Endothelial cell (in vitro differentiated cells): ENCODE measurements at regions not wholly inside any gene's neighbourhood (a gene's known extent, or its start where the extent isn't known, plus 50 kb on each side); places are given as distances from the start of the nearest gene placed in this dataset.
A peak's percentile ranks its signal among the peaks of the same experiment; 100 is the strongest.

Experiments used
- DNase-seq: peaks from one replicate; pipeline ENCODE4 v3.0.0; 2021; ENCODE audit warnings: low spot score
- H3K27ac Mint-ChIP-seq: one replicate; pipeline ENCODE4 v1.8.0; 2021; ENCODE audit warnings: mixed read lengths, inconsistent platforms; ENCODE audit not compliant: unreplicated experiment
- H3K27me3 Mint-ChIP-seq: one replicate; pipeline ENCODE4 v1.8.0; 2021; ENCODE audit warnings: mild to moderate bottlenecking, moderate library complexity, mixed read lengths, inconsistent platforms; ENCODE audit not compliant: unreplicated experiment
- H3K36me3 Mint-ChIP-seq: one replicate; pipeline ENCODE4 v1.8.0; 2021; ENCODE audit warnings: mild to moderate bottlenecking, low read depth, mixed read lengths, inconsistent platforms; ENCODE audit not compliant: unreplicated experiment
- H3K4me1 Mint-ChIP-seq: one replicate; pipeline ENCODE4 v1.8.0; 2021; ENCODE audit warnings: mild to moderate bottlenecking, mixed read lengths, inconsistent platforms; ENCODE audit not compliant: unreplicated experiment
- H3K4me3 Mint-ChIP-seq: one replicate; pipeline ENCODE4 v1.8.0; 2021; ENCODE audit warnings: mild to moderate bottlenecking, mixed read lengths, inconsistent platforms; ENCODE audit not compliant: unreplicated experiment
- H3K9me3 Mint-ChIP-seq: one replicate; pipeline ENCODE4 v1.8.0; 2021; ENCODE audit warnings: mixed read lengths, inconsistent platforms; ENCODE audit not compliant: unreplicated experiment
- CTCF ChIP-seq: fragments of 200-600 bp; sonication (generic); IDR thresholded peaks from one replicate; pipeline ENCODE4 v1.5.0; 2021; ENCODE audit warnings: antibody characterized with exemption; ENCODE audit not compliant: unreplicated experiment

GRCh38 chr2:64853894-64854293 lies 135.3 kb upstream of the SLC1A4 start:
- Mint-ChIP-seq H3K9me3 (no peaks in the 10 kb centered on the region), H3K27ac (no peak overlapping the region), H3K4me3 (no peak overlapping the region), H3K27me3 (peaks cover 3% of the 10 kb centered on the region), H3K4me1 (peaks cover 19% of the 10 kb centered on the region), H3K36me3 (peaks cover 2% of the 10 kb centered on the region)
- DNase-seq = no peak
- TF ChIP-seq CTCF = no peak

GRCh38 chr2:64854773-64855237 lies 134.4 kb upstream of the SLC1A4 start:
- no peak overlapping the region for H3K27ac Mint-ChIP-seq
- no peaks in the 10 kb centered on the region for H3K9me3 Mint-ChIP-seq

DNA sequence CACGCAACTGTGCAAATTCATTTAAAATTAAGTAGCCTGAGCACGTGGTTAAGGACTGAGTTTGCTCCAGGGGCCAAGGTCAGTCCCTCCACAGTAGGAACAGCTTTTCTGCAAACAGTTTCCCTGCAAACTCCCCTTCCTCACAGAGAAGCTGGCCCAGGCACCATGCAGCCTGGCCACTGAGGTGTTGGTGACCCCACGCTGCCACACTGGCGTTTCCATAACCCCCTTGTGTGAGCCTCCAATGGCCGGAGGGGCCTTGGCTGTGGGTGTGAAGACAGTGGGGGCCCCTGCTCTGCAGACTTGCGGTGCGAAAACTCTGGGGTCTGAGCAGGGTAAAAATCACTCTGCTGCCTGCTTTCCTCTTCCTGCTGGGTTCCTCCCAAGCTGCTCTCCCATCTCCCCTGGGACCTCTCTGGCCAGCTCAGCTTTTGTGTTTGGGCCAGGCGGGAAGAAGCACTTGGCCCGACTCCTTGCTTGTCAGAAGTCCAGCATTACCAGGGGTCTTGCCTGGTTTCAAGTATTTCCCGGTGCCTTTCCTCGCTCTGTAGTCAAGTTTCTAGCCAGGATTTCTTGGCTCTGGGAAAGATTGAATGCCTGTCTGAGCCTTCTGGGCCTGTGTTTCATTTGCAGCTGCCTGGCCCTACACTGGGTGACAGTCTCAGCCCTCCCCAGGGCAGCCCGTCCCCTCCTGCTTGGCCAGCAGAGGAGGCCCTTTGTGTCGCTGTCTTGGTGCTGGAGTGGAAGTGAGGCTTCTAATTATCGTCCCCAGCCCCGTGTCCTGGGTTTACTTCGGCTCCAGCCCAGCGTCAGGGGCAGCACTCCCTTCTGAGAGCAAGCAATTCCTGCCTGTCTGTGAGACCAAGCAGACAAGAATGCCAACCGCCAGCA lies 131.4 kb upstream of the SLC1A4 start:
- H3K4me1 Mint-ChIP-seq = peaks cover 16% of the 10 kb centered on the region
- H3K4me3 Mint-ChIP-seq = no peak overlapping the region

More at GRCh38 chr2:64854773-64855237, 134.4 kb upstream of the SLC1A4 start:
- Mint-ChIP-seq H3K4me3 (no peak overlapping the region), H3K4me1 (peaks cover 22% of the 10 kb centered on the region), H3K36me3 (peaks cover 4% of the 10 kb centered on the region), H3K27me3 (peaks cover 3% of the 10 kb centered on the region)
- TF ChIP-seq CTCF = no peak
- DNase-seq = no peak

GRCh38 chr2:64858541-64859311 lies 130.5 kb upstream of the SLC1A4 start:
- Mint-ChIP-seq H3K36me3 (peaks cover 4% of the 10 kb centered on the region), H3K27ac (peak overlapping the region; percentile 61), H3K9me3 (no peaks in the 10 kb centered on the region), H3K27me3 (no peaks in the 10 kb centered on the region), H3K4me3 (peak overlapping the region; percentile 60), H3K4me1 (peaks cover 12% of the 10 kb centered on the region)
- TF ChIP-seq CTCF = no peak
- no peak for DNase-seq

More for the DNA sequence above, 131.4 kb upstream of the SLC1A4 start:
- H3K36me3 Mint-ChIP-seq = peaks cover 4% of the 10 kb centered on the region
- no peak for DNase-seq
- peaks cover 3% of the 10 kb centered on the region for H3K27me3 Mint-ChIP-seq
- TF ChIP-seq CTCF = no peak
- no peak overlapping the region for H3K27ac Mint-ChIP-seq
- H3K9me3 Mint-ChIP-seq = no peaks in the 10 kb centered on the region
